Activated naive CD8-positive, alpha-beta T cell treated with anti-CD3 and anti-CD28 coated beads, Interleukin-2, amount 10 ng/mL, durations not matched to agents 7 days and 5 days (primary cell): ENCODE measurements at regions not wholly inside any gene's neighbourhood (a gene's known extent, or its start where the extent isn't known, plus 50 kb on each side); places are given as distances from the start of the nearest gene placed in this dataset.
A peak's percentile ranks its signal among the peaks of the same experiment; 100 is the strongest.
"Not testable (repeated sequence)": the region's sequence is repeated elsewhere in the genome, so short reads cannot be mapped to it uniquely, and the experiment has no call there.

Experiments
- ATAC-seq: fragments of 150-1000 bp; cut with Tn5 transposase; one replicate; pipeline ENCODE4 v1.10.0; 2021; ENCODE audit warnings: low read depth, moderate library complexity
- POLR2A ChIA-PET: fragments of 350-600 bp; sonication (Branson Sonifier 250); formaldehyde crosslinking; loops from one replicate; lab custom pipeline; 2021; ENCODE audit warnings: antibody characterized with exemption; lab: Charles Lee
- DNase-seq: peaks from one replicate; pipeline ENCODE4 v3.0.0; 2021
- H3K27ac Mint-ChIP-seq: one replicate; pipeline ENCODE4 v1.8.0; 2022; ENCODE audit warnings: mild to moderate bottlenecking, mixed read lengths
- H3K27me3 Mint-ChIP-seq: one replicate; pipeline ENCODE4 v1.8.0; 2022; ENCODE audit warnings: mild to moderate bottlenecking, moderate library complexity, mixed read lengths
- H3K36me3 Mint-ChIP-seq: one replicate; pipeline ENCODE4 v1.8.0; 2021; ENCODE audit warnings: mild to moderate bottlenecking, mixed read lengths
- H3K4me1 Mint-ChIP-seq: one replicate; pipeline ENCODE4 v1.8.0; 2021; ENCODE audit warnings: mixed read lengths
- H3K4me3 Mint-ChIP-seq: one replicate; pipeline ENCODE4 v1.8.0; 2022; ENCODE audit warnings: mild to moderate bottlenecking, moderate library complexity, mixed read lengths
- H3K9me3 Mint-ChIP-seq: one replicate; pipeline ENCODE4 v1.8.0; 2021; ENCODE audit warnings: mixed read lengths

- Mint-ChIP-seq H3K4me3 (no peak overlapping the region), H3K27me3 (peaks cover 2% of the 10 kb centered on the region)
- ATAC-seq, result no peak
Measured at GRCh38 chr15:39253552-39253951, 327.3 kb upstream of the THBS1 start.

GRCh38 chr15:39254181-39254580, 326.7 kb upstream of the THBS1 start:
- Mint-ChIP-seq H3K36me3 (no peaks in the 10 kb centered on the region), H3K27ac (no peak overlapping the region), H3K27me3 (peaks cover 2% of the 10 kb centered on the region), H3K4me3 (no peak overlapping the region), H3K4me1 (peaks cover 14% of the 10 kb centered on the region), H3K9me3 (no peaks in the 10 kb centered on the region)
- POLR2A ChIA-PET, result no interaction called here
- DNase-seq (no peak), ATAC-seq (no peak)

More at GRCh38 chr15:39253552-39253951, 327.3 kb upstream of the THBS1 start:
- Mint-ChIP-seq H3K4me1 (peaks cover 14% of the 10 kb centered on the region), H3K27ac (no peak overlapping the region), H3K9me3 (no peaks in the 10 kb centered on the region), H3K36me3 (no peaks in the 10 kb centered on the region)
- POLR2A ChIA-PET, result no interaction called here
- no peak for DNase-seq

DNA sequence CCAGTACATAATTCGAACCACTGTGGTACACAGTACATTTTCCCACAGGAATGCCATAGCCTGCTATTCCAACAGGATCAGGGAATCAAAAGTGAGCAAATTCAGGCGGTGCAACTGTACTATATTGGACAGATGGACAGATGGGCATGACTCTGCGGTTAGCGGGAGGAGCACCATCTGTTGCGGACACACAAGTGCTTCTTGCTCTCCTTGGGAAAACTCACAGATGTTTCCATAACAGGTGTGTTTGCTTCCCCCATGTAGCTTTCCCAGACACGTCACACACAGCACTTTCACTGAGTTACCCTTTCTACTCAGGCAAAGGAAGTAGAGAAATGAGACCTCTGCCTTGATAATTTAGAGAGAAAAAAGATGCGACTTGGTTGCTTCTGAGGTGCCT, 325.1 kb upstream of the THBS1 start:
- no peak overlapping the region for H3K27ac Mint-ChIP-seq
- no peak for DNase-seq
- peaks cover 10% of the 10 kb centered on the region for H3K4me1 Mint-ChIP-seq
- no peaks in the 10 kb centered on the region for H3K9me3 Mint-ChIP-seq
- no peak overlapping the region for H3K4me3 Mint-ChIP-seq
- no peak for ATAC-seq
- POLR2A ChIA-PET, result no interaction called here
- peaks cover 6% of the 10 kb centered on the region for H3K27me3 Mint-ChIP-seq
- H3K36me3 Mint-ChIP-seq, result no peaks in the 10 kb centered on the region

DNA sequence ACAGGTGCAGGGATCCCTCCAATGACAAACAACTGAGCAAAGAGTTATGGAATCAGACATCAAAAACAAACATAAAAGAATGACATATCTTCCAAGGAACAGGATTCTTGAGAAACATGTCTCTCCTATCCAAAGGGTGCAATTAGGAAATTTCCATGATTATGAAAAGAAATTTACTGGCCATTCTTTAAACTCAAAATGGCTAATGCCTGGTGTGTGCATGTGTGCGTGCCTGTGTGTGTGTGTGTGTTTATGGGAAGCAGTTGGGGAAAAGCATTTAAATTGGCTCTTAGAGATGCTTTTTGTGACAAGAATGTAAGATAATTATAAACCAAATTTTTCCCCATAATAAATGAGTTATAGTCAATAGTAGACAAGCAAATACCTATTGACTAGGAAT, 320.5 kb upstream of the THBS1 start:
- no peak overlapping the region for H3K4me3 Mint-ChIP-seq
- POLR2A ChIA-PET, result no interaction called here
- peaks cover 7% of the 10 kb centered on the region for H3K4me1 Mint-ChIP-seq
- no peak for DNase-seq
- H3K9me3 Mint-ChIP-seq, result peaks cover 3% of the 10 kb centered on the region
- no peaks in the 10 kb centered on the region for H3K36me3 Mint-ChIP-seq
- ATAC-seq, result no peak
- peaks cover 18% of the 10 kb centered on the region for H3K27me3 Mint-ChIP-seq
- no peak overlapping the region for H3K27ac Mint-ChIP-seq

DNA sequence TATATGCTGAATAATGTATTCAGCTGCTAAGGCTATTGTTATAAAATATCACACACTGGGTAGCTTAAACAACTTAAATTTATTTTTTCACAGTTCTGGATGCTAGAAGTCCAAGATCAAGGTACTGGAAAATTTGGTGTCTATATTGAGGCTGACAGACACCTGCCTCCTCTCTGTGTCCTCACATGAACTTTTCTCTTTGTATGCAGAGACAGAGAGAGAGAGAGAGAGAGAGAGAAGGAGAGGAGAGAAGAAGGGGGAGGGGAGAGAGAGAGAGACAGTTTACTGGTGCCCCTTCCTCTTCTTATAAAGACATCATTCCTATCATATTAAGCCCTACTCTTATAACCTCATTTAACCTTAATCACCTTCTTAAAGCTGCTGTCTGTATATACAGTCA, 320.1 kb upstream of the THBS1 start:
- Mint-ChIP-seq H3K27me3 (peaks cover 18% of the 10 kb centered on the region), H3K36me3 (no peaks in the 10 kb centered on the region), H3K27ac (no peak overlapping the region), H3K9me3 (peaks cover 3% of the 10 kb centered on the region), H3K4me3 (no peak overlapping the region), H3K4me1 (peaks cover 7% of the 10 kb centered on the region)
- POLR2A ChIA-PET, result no interaction called here
- DNase-seq (no peak), ATAC-seq (no peak)

DNA sequence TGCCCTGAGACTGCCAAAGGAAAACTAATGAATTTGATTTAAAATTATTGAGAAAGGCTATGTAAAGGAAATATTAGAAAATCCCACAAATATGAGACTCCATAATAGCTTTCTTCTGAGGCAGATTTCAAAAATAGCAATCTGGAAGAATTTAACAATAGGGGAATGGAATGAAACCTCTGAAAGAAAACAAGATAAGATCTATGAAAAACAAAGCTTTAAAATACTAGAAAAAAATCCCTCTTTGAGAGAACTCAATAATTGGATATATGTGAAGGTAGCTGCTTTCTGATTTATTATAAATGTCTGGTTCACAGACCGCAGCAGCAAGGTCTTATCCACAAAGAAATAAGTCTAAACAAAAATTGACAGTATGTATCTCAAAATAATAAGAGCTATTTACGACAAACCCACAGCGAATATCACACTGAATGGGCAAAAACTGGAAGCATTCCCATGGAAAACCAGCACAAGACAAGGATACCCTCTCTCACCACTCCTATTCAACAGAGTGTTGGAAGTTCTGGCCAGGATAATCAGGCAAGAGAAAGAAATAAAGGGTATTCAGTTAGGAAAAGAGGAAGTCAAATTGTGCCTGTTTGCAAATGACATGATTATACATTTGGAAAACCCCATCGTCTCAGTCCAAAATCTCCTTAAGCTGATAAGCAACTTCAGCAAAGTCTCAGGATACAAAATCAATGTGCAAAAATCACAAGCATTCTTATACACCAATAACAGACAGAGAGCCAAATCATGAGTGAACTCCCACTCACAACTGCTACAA, 319.3 kb upstream of the THBS1 start:
- POLR2A ChIA-PET, H3K4me1 Mint-ChIP-seq, ATAC-seq, DNase-seq, H3K36me3 Mint-ChIP-seq, H3K4me3 Mint-ChIP-seq, H3K27ac Mint-ChIP-seq, H3K9me3 Mint-ChIP-seq: not testable (repeated sequence)
- peaks cover 18% of the 10 kb centered on the region for H3K27me3 Mint-ChIP-seq

- H3K4me3 Mint-ChIP-seq, H3K36me3 Mint-ChIP-seq, POLR2A ChIA-PET, H3K9me3 Mint-ChIP-seq, DNase-seq, H3K27ac Mint-ChIP-seq, ATAC-seq: not testable (repeated sequence)
- peaks cover 18% of the 10 kb centered on the region for H3K27me3 Mint-ChIP-seq
- peaks cover 12% of the 10 kb centered on the region for H3K4me1 Mint-ChIP-seq
Measured at GRCh38 chr15:39262995-39263772, 317.7 kb upstream of the THBS1 start.

GRCh38 chr15:39265261-39265660, 315.6 kb upstream of the THBS1 start:
- POLR2A ChIA-PET, result no interaction called here
- peaks cover 12% of the 10 kb centered on the region for H3K4me1 Mint-ChIP-seq
- peaks cover 15% of the 10 kb centered on the region for H3K27me3 Mint-ChIP-seq
- H3K9me3 Mint-ChIP-seq, result peaks cover 3% of the 10 kb centered on the region
- ATAC-seq (no peak), DNase-seq (no peak)
- no peaks in the 10 kb centered on the region for H3K36me3 Mint-ChIP-seq
- H3K4me3 Mint-ChIP-seq, result no peak overlapping the region
- no peak overlapping the region for H3K27ac Mint-ChIP-seq

DNA sequence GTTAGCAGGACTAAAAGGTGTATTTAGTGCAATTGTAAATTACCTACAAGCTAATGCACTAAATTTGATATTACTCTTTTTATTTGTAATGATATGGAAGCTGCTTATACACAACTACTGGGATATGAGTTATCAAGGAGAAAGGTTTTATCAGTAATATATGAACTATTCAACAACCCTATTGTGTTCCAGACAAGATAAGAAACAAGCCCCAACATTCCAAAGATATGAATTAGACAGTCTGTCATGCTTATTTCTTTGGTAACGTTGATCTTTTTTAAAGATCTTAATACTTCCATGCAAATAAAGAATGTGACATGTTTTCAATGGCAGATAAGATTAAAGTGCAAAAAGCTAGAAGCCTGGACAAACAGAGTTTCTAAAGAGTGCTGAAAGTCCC, 314.0 kb upstream of the THBS1 start:
- Mint-ChIP-seq H3K27ac (no peak overlapping the region), H3K9me3 (peaks cover 3% of the 10 kb centered on the region), H3K36me3 (no peaks in the 10 kb centered on the region), H3K27me3 (peaks cover 8% of the 10 kb centered on the region), H3K4me3 (no peak overlapping the region), H3K4me1 (peaks cover 12% of the 10 kb centered on the region)
- POLR2A ChIA-PET, result no interaction called here
- DNase-seq, result no peak
- ATAC-seq, result no peak

- POLR2A ChIA-PET, result no interaction called here
- Mint-ChIP-seq H3K4me1 (peaks cover 11% of the 10 kb centered on the region), H3K9me3 (peaks cover 3% of the 10 kb centered on the region), H3K27me3 (peaks cover 4% of the 10 kb centered on the region), H3K36me3 (no peaks in the 10 kb centered on the region), H3K4me3 (no peak overlapping the region), H3K27ac (no peak overlapping the region)
- DNase-seq (no peak), ATAC-seq (peak; percentile 54)
Measured at GRCh38 chr15:39267685-39268084, 313.2 kb upstream of the THBS1 start.

- POLR2A ChIA-PET, result no interaction called here
- H3K4me3 Mint-ChIP-seq, result no peak overlapping the region
- H3K4me1 Mint-ChIP-seq, result peaks cover 5% of the 10 kb centered on the region
- H3K27me3 Mint-ChIP-seq, result peaks cover 1% of the 10 kb centered on the region
- no peaks in the 10 kb centered on the region for H3K9me3 Mint-ChIP-seq
- no peak overlapping the region for H3K27ac Mint-ChIP-seq
- no peak for DNase-seq
- no peak for ATAC-seq
- H3K36me3 Mint-ChIP-seq, result no peaks in the 10 kb centered on the region
Measured at GRCh38 chr15:39269352-39269751, 311.5 kb upstream of the THBS1 start.

DNA sequence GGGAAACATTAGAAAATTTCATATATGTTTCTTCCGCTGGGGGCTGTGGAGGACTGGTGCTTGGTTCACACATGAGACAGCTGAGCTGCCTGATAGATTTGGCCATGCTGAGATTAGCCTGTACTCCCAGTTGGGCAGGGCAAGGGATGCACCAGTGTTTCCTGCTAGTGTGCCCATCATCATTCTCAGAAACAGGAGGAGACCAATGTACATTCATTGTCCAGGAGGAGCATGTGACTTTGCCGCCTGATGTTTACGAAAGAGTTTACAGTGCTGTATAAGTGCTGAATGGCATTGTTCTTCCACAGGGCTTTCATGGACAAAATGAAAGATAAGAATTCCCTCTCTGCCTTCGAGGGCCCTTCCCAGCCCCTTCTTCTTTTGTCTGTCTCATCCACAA, 311.1 kb upstream of the THBS1 start:
- H3K27me3 Mint-ChIP-seq, result peaks cover 2% of the 10 kb centered on the region
- ATAC-seq, result no peak
- no peak overlapping the region for H3K27ac Mint-ChIP-seq
- no peaks in the 10 kb centered on the region for H3K9me3 Mint-ChIP-seq
- DNase-seq, result no peak
- POLR2A ChIA-PET, result no interaction called here
- H3K4me1 Mint-ChIP-seq, result peaks cover 5% of the 10 kb centered on the region
- H3K36me3 Mint-ChIP-seq, result no peaks in the 10 kb centered on the region
- no peak overlapping the region for H3K4me3 Mint-ChIP-seq

DNA sequence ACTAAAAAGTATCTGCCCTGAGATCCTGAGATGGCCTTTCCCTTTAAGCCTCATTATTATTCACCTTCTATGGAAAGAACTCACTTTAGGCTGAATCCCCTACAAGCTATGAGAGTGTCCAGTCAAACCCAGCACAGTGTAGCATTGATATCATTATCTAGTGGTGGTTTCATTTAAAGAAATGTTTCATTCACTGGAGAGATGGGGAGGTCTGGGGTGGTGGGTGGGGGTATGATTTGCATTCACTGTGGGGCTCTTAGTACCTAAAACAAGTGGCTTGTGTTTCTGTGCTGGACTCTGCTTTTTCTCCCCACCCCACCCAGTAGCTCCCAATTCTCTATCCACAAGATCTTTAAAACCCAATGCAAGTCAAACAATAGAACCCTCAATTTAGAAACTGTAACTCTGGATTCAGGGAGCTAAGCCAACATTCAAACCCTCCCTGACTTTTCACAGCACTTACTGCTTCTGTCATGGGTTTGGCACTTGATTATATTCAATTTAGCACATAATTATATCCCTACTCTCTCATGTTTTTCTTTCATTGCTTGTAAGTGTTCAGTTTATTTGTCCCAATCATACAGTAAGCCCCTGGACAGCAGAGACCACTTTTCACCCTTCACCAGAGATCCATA, 310.5 kb upstream of the THBS1 start:
- Mint-ChIP-seq H3K4me3 (no peak overlapping the region), H3K4me1 (peaks cover 5% of the 10 kb centered on the region), H3K27ac (no peak overlapping the region), H3K27me3 (peaks cover 2% of the 10 kb centered on the region), H3K9me3 (no peaks in the 10 kb centered on the region), H3K36me3 (no peaks in the 10 kb centered on the region)
- DNase-seq (no peak), ATAC-seq (no peak)
- POLR2A ChIA-PET, result interaction anchor here (0.6 kb wide), 1 partner anchor 622 kb away, joined by 3 read pairs; no protein-coding TSS in a partner anchor
